GM18867 (cell line): ENCODE measurements at regions not wholly inside any gene's neighbourhood (a gene's known extent, or its start where the extent isn't known, plus 50 kb on each side); places are given as distances from the start of the nearest gene placed in this dataset.

Source experiments
- ATAC-seq: cut with Tn5 transposase; IDR thresholded peaks from one replicate; pipeline ENCODE4 v1.9.1; 2021; ENCODE audit warnings: mild to moderate bottlenecking, moderate library complexity; ENCODE audit not compliant: unreplicated experiment

DNA sequence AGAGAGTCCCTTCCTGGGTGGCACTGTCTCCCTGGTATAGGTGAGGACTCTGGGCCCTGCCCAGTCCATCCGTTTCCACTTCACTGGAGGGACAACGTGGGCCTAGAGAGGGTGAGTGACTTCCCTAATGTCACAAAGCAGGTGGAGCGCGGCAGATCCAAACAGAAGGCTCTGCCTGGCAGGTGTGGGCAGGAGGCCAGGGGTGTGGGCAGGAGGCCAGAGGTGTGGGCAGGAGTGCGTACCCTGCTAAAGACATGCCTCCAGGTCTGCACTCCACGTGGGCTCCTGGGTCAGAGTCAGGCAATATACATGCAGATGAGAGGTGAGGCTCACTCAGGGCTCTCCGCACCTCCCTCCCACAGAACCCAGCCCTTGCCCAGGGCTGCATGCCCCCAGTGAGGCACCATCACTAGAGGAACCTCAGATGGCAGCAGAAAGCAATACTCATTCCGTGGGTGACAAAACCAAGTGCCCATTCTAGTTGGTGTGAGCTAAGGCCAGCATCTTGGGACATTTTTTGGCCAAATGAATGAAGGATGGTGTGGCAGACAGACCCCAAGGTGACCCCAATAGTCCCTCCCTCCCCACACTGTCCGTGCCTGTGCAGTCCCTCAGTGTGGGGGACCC, 271.6 kb upstream of the RTL1 start:
- ATAC-seq, result no peak

DNA sequence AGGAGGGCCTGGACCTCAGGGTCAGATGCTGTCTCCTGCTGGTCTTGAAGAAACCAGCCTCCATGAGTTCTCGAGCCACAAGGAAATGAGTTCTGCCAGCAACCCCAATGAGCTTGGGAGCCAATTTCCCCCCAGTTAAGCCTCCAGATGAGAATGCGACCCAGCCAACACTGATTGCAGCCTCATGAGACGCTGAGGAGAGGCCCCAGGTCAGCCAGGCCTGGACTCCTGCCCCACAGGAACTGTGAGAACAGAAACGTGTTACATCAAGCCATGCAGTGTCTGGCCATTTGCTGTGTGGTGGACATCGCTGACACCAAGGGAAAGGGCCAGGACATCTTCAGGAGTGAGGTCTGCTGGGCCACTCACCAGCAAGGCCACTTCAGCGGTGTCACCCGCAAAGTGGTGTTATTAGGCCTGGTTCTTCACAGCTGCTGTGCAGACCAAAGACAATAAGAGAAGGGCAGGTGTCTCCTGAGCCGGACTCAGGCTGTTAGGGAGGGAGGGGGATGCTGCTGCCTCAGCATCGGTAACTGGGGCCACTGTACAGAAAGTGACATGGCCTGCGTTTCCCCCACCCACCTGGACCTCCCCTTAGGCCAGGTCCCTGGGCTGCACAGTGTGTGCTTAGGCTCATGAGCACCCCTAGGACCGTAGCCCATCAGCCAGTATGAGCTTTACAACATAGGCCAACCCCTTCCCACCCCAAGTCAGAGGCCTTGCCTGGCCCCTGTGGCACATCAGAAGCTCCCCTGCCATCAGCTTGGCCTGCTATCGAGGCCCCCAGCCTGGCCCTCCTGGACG, 272.4 kb upstream of the RTL1 start:
- no peak for ATAC-seq

GRCh38 chr14:101176535-101177205, 273.1 kb upstream of the RTL1 start:
- ATAC-seq, result no peak

GRCh38 chr14:101177301-101177971, 273.9 kb upstream of the RTL1 start:
- no peak for ATAC-seq

DNA sequence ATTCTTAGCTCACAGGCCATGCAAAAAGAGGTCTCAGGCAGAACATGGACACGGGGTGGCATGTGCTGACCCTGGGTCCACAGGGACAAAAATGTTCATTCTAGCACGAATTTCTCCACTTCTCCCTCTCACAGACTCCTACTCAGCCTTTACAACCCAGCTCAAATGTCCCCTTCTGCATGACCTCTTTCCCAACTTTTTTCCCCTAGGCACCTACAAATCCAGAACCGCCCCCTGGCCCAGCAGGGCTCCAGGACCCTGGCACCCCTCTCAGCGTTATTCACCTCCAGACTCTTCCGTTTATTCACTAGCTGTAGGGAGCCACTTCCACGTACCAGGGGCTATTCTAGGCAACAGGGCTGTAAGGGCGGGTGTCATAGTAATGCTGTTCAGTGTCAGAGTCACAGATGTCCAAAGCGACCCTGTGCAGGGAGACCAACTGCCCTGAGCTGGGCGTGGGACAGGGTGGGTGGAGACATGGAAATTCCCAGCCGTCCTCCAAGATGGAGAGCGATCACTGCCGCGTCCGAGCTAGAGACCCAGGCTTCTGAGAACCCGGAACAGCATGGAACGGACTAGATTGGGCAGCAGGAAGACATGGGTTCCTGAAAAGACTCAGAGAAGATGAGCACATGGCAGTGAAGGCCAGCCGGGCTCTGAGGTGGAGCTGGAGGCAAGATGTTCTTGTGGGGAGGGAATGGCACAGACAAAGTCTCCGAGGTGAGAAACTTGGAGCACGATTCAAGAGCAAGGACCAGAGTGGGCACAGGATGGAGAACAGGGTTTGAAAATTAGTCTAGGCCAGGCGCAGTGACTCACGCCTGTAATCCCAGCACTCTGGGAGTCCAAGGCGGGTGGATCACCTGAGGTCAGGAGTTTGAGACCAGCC, 274.9 kb upstream of the RTL1 start:
- no peak for ATAC-seq

- no peak for ATAC-seq
Measured at GRCh38 chr14:101179691-101180211, 276.2 kb upstream of the RTL1 start.

DNA sequence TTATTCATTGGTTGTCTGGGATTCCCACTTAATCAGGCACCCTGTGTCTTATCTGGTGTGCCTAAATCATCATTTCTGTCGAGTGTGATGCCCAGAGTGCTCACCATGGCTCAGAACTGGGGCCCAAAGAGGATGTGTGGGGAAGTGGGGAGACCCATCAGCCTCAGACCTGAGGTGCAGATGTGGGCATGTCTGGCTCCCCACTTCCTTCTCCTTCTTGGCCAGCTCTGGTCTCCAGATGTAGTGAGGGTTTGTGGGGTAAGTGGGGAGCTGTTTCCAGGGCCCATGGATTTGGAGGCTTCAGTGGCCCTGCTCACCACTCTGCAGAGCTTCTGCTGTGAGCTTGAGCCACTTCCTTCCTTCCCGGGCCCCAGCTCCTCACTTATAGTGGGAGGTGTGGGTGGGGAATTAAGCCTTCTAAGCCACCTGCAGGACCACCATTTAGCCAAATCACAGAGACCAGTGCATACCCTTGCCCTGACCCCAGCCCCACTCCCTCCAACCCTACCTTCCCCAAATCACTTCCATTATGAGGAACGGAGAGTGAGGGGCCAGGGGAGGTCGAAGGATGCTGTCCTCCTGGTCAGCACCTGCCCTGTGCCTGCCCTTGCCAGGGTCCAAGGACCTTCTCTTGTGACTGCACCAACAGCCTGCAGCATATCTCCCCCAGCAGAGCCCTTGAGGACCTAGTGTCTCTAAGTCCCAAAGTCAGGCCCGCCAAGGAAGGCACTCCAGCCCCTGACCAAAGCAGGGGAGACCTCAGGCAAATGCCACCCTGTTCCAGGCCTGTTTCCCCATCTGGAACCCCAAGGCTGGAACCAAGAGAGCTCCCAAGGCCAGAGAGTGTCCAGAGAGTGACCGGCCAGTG, 278.2 kb upstream of the RTL1 start:
- ATAC-seq, result no peak

DNA sequence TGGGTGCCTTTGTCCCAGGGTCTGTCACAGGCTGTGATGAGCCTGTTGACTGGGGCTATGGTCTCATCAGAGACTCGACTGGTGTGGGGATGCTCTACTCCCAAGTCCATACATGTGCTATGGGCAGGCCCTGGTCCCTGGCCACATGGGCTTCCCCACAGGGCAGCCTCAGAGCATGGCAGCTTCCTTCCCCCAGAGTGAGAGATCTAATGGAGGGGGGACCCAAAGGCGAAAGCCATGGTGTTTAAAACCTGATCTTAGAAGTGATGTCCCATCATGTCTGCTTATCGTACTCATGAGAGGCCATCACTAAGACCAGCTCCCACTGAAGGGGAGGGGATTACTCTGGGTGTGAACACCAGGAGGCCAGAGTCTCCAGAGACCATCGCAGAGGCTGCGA, 279.0 kb upstream of the RTL1 start:
- ATAC-seq, result no peak

DNA sequence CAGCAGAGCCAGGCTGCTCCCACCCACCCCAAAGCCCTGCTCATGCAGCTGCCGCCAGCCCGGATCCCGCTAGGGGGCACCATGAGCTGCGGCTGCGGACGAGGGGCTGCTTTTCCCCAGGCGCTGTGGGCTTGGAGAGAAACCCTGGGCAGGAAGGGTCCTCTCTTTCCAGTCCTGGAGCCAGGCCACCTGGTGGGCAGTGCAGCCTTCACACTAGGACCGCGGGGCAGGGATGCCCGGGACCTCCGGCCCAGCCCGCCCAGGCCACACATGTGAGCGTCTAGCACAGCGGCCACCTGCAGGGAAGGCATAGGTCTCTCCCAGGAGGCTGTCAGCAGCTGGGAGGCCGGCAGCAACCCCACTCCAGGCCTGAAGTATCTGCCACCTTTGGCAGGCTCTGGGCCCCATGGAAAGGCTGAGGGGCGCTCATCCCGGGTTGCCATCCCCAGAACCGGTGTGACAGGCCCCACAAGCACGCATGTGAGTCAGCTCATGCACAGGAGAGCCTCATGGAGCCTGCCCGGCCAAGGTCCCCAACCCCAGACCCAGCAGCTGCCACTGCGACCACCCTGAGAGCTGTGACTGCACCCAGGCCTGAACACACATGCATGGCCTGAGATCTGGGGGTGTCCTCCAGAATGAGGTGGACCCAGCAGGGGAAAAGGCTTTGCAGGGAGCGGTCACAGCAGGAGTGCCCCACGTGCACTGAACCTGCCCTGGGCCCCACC, 280.0 kb upstream of the RTL1 start:
- no peak for ATAC-seq

DNA sequence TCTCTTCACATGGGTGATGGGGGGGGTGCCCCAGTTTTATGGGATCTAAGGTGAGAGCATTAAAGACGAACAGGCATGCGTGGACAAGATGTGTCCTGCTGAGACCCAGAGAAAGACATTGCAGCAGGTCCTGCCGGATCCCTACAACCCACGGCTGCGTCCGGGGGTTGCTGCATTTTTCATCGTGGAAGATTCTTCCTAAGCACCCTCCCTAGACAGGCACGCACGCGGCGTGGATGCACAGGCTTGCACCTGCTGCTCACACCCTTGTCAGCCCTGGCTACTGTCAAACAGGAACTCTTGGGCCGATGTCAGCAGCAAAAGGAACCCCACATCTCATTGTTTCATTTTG, 280.6 kb upstream of the RTL1 start:
- no peak for ATAC-seq

DNA sequence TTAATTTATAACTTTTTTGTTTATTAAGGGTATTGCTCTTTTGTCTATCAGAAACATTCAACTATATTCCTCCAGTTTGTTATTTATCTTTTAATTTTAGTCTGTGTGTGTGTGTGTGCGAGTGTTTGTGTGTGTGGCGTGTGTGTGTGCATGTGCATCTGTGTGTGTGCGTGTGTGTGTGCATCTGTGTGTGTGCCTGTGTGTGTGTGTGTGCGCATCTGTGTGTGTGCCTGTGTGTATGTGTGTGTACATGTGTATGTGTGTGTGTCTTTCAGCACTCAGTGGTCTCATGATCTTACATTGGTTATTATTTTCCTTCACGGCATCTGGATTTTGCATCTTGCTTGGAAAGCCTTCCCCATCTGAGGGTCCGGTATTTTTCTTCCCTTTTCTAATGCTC, 281.1 kb upstream of the RTL1 start:
- no peak for ATAC-seq

DNA sequence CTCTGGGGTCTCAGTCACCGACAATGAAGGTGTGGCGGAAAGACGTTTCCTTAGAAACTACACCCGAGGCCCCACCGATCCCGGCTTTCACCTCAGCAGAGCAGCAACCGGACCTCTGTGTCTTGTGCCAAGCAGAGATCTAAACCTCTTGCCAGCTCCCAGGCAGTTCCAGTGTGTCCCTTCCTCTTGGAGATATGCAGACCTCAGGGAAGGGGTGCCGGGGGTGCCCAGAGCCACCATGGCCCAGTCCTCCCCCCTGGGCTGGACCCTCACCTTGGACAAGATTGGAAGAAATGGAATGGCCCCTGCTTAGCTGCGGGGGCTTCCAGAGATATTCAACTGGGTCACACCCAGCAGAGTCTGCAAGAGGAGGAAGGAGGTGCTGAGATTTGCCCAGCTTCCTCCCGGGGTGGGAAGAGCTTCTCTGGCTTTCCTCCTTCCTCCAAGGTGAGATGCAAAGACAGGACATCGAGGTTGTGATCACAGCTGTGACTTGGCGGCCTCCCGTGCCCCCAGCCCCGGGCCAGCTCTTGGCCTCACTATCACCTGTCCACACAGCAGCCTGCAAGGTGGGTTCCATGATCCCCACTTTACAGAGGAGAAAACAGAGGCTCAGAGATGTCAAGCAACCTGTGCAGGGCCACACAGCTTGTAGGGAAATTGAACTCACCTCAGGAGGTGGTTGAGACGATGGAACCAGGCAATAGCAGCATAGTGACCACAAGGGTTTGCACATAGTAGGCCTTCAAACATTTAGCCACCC, 281.7 kb upstream of the RTL1 start:
- no peak for ATAC-seq

DNA sequence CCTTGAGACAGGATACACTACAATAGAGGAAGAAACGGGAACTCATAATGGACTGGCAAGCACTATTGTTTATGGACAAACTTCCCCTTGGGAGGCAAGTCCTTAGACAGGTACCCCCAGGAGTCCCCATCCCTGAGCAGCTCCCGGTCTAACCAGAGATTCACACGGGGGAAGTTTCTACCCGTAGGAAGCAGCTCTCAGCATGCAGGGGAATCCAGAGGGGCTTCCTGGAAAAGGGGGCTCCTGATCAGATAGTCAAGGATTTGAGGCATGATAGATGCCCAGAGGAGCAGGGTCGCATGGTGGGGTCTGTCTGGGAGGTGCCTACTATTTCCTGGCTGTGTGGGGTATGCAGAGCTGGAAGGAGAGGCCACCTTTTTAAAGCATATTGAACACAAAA, 282.4 kb upstream of the RTL1 start:
- ATAC-seq, result no peak

DNA sequence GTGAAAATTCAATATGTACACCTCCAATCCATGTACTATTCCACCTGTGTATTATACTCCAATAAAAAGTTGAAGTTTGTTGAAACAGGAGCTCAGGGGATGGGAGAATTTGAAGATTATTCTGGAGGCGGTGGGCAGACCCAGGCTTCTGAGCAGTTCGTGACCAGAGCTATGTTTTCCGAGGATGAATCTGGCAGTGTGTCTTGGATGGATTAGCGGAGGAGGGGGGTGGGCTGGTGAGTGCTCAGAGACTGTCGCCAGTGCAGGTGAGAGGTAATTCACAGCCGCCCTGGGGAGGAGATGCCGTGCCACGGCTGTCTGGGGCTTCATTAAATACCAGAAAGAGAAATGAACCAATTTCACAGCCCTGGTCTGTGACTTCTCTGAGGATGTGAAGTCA, 283.0 kb upstream of the RTL1 start:
- ATAC-seq, result no peak

DNA sequence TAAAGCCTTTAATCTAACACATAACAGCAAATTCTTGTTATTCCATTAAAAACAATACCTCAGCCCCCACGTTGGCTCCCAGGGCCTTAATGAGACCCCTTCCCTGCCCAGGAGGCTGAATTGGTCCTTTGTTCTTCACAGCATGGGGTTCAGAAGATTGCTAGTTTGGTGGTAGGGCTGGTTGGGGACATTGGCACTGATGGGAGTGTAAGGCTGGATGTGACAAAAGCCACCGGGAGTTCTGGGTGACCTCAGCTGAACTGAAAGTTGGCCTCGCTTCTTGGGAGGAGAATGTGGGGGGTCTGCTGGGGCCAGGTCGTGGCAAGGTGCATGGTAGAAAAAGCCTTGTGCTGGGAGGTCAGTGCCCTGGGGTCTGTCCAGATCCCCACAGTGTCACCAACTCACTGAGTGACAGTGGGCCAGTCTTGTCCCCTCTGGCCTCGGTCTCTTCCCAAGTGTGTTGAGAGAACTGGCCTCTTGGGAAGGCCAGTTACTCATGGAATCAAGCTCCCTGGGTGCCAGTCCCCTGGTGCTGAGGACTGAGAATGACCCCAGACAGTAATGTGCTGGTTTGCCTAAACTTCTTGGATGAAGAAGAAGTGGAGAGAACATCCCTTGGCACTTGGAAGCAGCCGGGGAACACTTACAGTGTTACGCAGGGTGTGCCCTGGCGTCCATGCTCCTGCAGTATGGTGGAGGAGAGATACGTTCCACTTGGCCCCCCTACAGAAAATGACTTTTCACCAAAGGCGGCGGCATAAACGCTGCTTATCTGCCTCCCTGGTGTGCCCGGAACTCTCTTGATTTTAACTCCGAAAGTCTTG, 283.7 kb upstream of the RTL1 start:
- ATAC-seq, result no peak

DNA sequence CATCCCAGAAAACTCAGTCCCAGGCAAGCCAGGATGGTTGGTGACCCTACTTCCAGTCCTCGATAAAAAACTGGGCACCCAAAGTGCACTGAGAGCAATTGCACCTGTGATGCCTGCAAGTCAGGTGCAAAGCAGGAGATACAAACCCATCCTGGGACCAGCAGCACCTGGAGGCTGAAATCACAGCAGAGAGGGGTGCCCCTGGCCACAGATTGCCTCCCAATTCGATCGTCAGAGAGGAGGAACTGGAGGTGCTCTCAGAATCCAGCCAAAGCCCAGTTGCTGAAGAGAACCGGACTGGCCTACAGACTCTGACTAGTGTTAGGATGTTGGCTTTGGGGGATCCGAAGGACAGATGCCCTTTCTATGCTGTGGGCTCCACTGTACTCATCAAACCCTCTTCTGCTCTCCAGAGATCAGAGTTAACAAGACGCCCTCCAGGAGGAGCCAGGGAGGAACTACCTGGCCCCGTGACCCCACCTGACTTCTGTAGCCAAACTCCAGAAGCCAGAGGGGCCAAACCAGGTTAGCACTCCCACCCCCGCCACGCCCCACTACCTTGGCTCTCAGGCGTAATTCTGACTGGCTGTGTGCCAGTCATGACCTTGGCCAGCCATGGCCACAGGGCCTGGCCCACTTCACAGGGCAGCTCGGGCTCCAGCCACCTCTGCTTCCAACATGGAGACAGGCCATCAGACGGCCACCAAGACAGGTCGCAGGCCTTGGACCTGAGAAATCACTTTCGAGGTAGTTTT, 284.5 kb upstream of the RTL1 start:
- ATAC-seq, result no peak

GRCh38 chr14:101188571-101188915, 285.0 kb upstream of the RTL1 start:
- ATAC-seq, result no peak
